Common myeloid progenitor, CD34-positive (primary cell): ENCODE measurements at regions not wholly inside any gene's neighbourhood (a gene's known extent, or its start where the extent isn't known, plus 50 kb on each side); places are given as distances from the start of the nearest gene placed in this dataset.

ENCODE experiments used
- CTCF ChIA-PET: fragments of 350-600 bp; sonication (Branson Sonifier 250); formaldehyde crosslinking; loops from one replicate; lab custom pipeline; 2021; ENCODE audit warnings: antibody characterized with exemption; lab: Charles Lee
- POLR2A ChIA-PET: fragments of 350-600 bp; sonication (Branson Sonifier 250); formaldehyde crosslinking; loops from one replicate; lab custom pipeline; 2021; ENCODE audit warnings: antibody characterized with exemption; lab: Charles Lee
- DNase-seq, 3 donors: peaks; one replicate each; pipeline versions ENCODE4 v3.0.0 to v3.0.0-alpha.2; 2013
- H3K27ac ChIP-seq, 2 experiments: 1 replicate in 1 of 2; 2 replicates in 1 of 2; pipeline ENCODE4 v1.7.0; 2013; ENCODE audit warnings: inconsistent platforms in 2 of 2, low read length in 2 of 2, mild to moderate bottlenecking in 2 of 2, low read depth in 1 of 2, moderate library complexity in 1 of 2; ENCODE audit not compliant: severe bottlenecking in 2 of 2, insufficient read depth in 1 of 2, poor library complexity in 1 of 2
- H3K27me3 ChIP-seq, 5 experiments: replicated peaks in 2 of 5; 1 replicate in 3 of 5; 2 replicates in 2 of 5; pipeline versions ENCODE4 v1.6.1 to v1.7.0; 2013; ENCODE audit warnings: low read length in 4 of 5, mild to moderate bottlenecking in 2 of 5, moderate library complexity in 2 of 5, inconsistent platforms in 1 of 5; ENCODE audit not compliant: insufficient read depth in 5 of 5, control insufficient read depth in 4 of 5
- H3K36me3 ChIP-seq, 4 experiments: 1 replicate in 2 of 4; 2 replicates in 2 of 4; pipeline versions ENCODE4 v1.6.1 to v1.7.0; 2013; ENCODE audit warnings: low read length in 3 of 4, control low read depth in 1 of 4, mild to moderate bottlenecking in 1 of 4; ENCODE audit not compliant: control insufficient read depth in 4 of 4, insufficient read depth in 4 of 4
- H3K4me1 ChIP-seq, 4 experiments: 1 replicate in 3 of 4; 2 replicates in 1 of 4; pipeline versions ENCODE4 v1.6.1 to v1.7.1; 2013; ENCODE audit warnings: low read length in 3 of 4, mild to moderate bottlenecking in 3 of 4, control low read depth in 1 of 4, inconsistent platforms in 1 of 4, moderate library complexity in 1 of 4; ENCODE audit not compliant: control insufficient read depth in 4 of 4, insufficient read depth in 4 of 4; ENCODE audit errors: control extremely low read depth in 1 of 4
- H3K4me3 ChIP-seq, 7 experiments: 1 replicate in 4 of 7; 2 replicates in 3 of 7; pipeline versions ENCODE4 v1.5.1 to v1.7.0; 2013; ENCODE audit warnings: mild to moderate bottlenecking in 7 of 7, low read length in 6 of 7, moderate library complexity in 6 of 7, inconsistent platforms in 2 of 7, low read depth in 2 of 7, control low read depth in 1 of 7; ENCODE audit not compliant: insufficient read depth in 4 of 7, control insufficient read depth in 1 of 7; ENCODE audit errors: extremely low read depth in 1 of 7
- H3K9me3 ChIP-seq, 5 experiments: 1 replicate in 4 of 5; 2 replicates in 1 of 5; pipeline versions ENCODE4 v1.6.1 to v1.7.1; 2013; ENCODE audit warnings: low read length in 4 of 5, mild to moderate bottlenecking in 2 of 5, inconsistent platforms in 1 of 5, low read depth in 1 of 5, moderate library complexity in 1 of 5; ENCODE audit not compliant: control insufficient read depth in 4 of 5, insufficient read depth in 2 of 5; ENCODE audit errors: control extremely low read depth in 1 of 5
- WGBS: methylation state at CpG from one replicate; pipeline ENCODE4 v1.1.5; 2013; ENCODE audit not compliant: insufficient coverage; 5-methylcytosine and 5-hydroxymethylcytosine counted together

- 60% methylated on average over 1 of the region's 2 CpGs for WGBS
- Histone ChIP-seq H3K27me3 (no peaks in the 10 kb centered on the region), H3K4me3 (no peak overlapping the region), H3K9me3 (no peaks in the 10 kb centered on the region), H3K27ac (no peak overlapping the region), H3K36me3 (no peaks in the 10 kb centered on the region), H3K4me1 (no peaks in the 10 kb centered on the region)
- POLR2A ChIA-PET: no interaction called here
- DNase-seq: no peak
- CTCF ChIA-PET: no interaction called here
These were observed 237.8 kb downstream of the GPD2 start for GRCh38 chr2:156673981-156674380.

- CTCF ChIA-PET: no interaction called here
- no peaks in the 10 kb centered on the region for H3K36me3 ChIP-seq
- H3K4me1 ChIP-seq: no peaks in the 10 kb centered on the region
- H3K4me3 ChIP-seq: no peak overlapping the region
- H3K9me3 ChIP-seq: no peaks in the 10 kb centered on the region
- no peaks in the 10 kb centered on the region for H3K27me3 ChIP-seq
- DNase-seq: no peak
- WGBS: 100% methylated on average over 1 of the region's 3 CpGs
- POLR2A ChIA-PET: interaction anchor here (0.5 kb wide), 1 partner anchor 556 kb away, joined by 3 read pairs; no protein-coding TSS in a partner anchor
- no peak overlapping the region for H3K27ac ChIP-seq
These were observed 239.7 kb downstream of the GPD2 start for GRCh38 chr2:156675896-156676295.

GRCh38 chr2:156679820-156680219 lies 243.6 kb downstream of the GPD2 start:
- no peaks in the 10 kb centered on the region for H3K36me3 ChIP-seq
- no CpG with 5 or more reads among the region's 2 CpGs for WGBS
- no peak overlapping the region for H3K27ac ChIP-seq
- DNase-seq: no peak
- no peaks in the 10 kb centered on the region for H3K9me3 ChIP-seq
- POLR2A ChIA-PET: no interaction called here
- H3K27me3 ChIP-seq: no peaks in the 10 kb centered on the region
- no peak overlapping the region for H3K4me3 ChIP-seq
- no peaks in the 10 kb centered on the region for H3K4me1 ChIP-seq
- CTCF ChIA-PET: no interaction called here

- WGBS: no CpG with 5 or more reads among the region's 2 CpGs
- H3K36me3 ChIP-seq: no peaks in the 10 kb centered on the region
- CTCF ChIA-PET: no interaction called here
- POLR2A ChIA-PET: no interaction called here
- no peak overlapping the region for H3K4me3 ChIP-seq
- H3K27ac ChIP-seq: no peak overlapping the region
- no peaks in the 10 kb centered on the region for H3K9me3 ChIP-seq
- no peaks in the 10 kb centered on the region for H3K4me1 ChIP-seq
- DNase-seq: no peak
- no peaks in the 10 kb centered on the region for H3K27me3 ChIP-seq
These were observed 244.1 kb downstream of the GPD2 start for GRCh38 chr2:156680266-156680665.

- Histone ChIP-seq H3K27me3 (peaks cover 0 to 2% (median 0%) of the 10 kb centered on the region in 5 experiments), H3K9me3 (no peaks in the 10 kb centered on the region), H3K4me1 (no peaks in the 10 kb centered on the region), H3K36me3 (no peaks in the 10 kb centered on the region), H3K4me3 (no peak overlapping the region), H3K27ac (no peak overlapping the region)
- ChIA-PET POLR2A (no interaction called here), CTCF (no interaction called here)
- no peak for DNase-seq
These were observed 250.9 kb downstream of the GPD2 start for GRCh38 chr2:156687126-156687525.

- Histone ChIP-seq H3K9me3 (no peaks in the 10 kb centered on the region), H3K36me3 (no peaks in the 10 kb centered on the region), H3K4me3 (no peak overlapping the region), H3K4me1 (no peaks in the 10 kb centered on the region), H3K27me3 (peaks cover 0 to 2% (median 0%) of the 10 kb centered on the region in 5 experiments), H3K27ac (no peak overlapping the region)
- no CpG with 5 or more reads among the region's 1 CpG for WGBS
- ChIA-PET CTCF (no interaction called here), POLR2A (no interaction called here)
- no peak for DNase-seq
These were observed 251.5 kb downstream of the GPD2 start for GRCh38 chr2:156687715-156688114.

GRCh38 chr2:156689939-156690338 lies 253.8 kb downstream of the GPD2 start:
- CTCF ChIA-PET: interaction anchor here (1.1 to 1.2 kb wide), 2 partner anchors 15 to 49 kb away, joined by 3 to 5 read pairs; no protein-coding TSS in a partner anchor
- Histone ChIP-seq H3K27ac (no peak overlapping the region), H3K36me3 (no peaks in the 10 kb centered on the region), H3K9me3 (no peaks in the 10 kb centered on the region), H3K4me1 (no peaks in the 10 kb centered on the region), H3K4me3 (no peak overlapping the region), H3K27me3 (peaks cover 0 to 2% (median 0%) of the 10 kb centered on the region in 5 experiments)
- DNase-seq: no peak
- WGBS: 100% methylated on average over 1 of the region's 1 CpG
- POLR2A ChIA-PET: no interaction called here
